ENCODE measurements at regions not wholly inside any gene's neighbourhood (a gene's known extent, or its start where the extent isn't known, plus 50 kb on each side); places are given as distances from the start of the nearest gene placed in this dataset.

GRCh38 chr10:9140373-9140772 lies 1085.9 kb downstream of the GATA3 start (continued):
- TF ChIP-seq PATZ1 (CRISPR knock-in tag; IDR thresholded peaks at IDR 0.05; ENCODE audit: borderline replicate concordance): no peak
- no peak for TF ChIP-seq TCF4 (CRISPR knock-in tag; IDR thresholded peaks at IDR 0.05; ENCODE audit: borderline replicate concordance)
- TF ChIP-seq ZC3H10 (CRISPR knock-in tag; IDR thresholded peaks at IDR 0.05): no peak
- TF ChIP-seq ZNF565 (CRISPR knock-in tag; conservative IDR thresholded peaks at IDR 0.05; ENCODE audit: low read depth): no peak
- TF ChIP-seq ARNTL (CRISPR knock-in tag; IDR thresholded peaks at IDR 0.05; ENCODE audit: borderline replicate concordance, low read depth): no peak
- TF ChIP-seq, protein P1, sequence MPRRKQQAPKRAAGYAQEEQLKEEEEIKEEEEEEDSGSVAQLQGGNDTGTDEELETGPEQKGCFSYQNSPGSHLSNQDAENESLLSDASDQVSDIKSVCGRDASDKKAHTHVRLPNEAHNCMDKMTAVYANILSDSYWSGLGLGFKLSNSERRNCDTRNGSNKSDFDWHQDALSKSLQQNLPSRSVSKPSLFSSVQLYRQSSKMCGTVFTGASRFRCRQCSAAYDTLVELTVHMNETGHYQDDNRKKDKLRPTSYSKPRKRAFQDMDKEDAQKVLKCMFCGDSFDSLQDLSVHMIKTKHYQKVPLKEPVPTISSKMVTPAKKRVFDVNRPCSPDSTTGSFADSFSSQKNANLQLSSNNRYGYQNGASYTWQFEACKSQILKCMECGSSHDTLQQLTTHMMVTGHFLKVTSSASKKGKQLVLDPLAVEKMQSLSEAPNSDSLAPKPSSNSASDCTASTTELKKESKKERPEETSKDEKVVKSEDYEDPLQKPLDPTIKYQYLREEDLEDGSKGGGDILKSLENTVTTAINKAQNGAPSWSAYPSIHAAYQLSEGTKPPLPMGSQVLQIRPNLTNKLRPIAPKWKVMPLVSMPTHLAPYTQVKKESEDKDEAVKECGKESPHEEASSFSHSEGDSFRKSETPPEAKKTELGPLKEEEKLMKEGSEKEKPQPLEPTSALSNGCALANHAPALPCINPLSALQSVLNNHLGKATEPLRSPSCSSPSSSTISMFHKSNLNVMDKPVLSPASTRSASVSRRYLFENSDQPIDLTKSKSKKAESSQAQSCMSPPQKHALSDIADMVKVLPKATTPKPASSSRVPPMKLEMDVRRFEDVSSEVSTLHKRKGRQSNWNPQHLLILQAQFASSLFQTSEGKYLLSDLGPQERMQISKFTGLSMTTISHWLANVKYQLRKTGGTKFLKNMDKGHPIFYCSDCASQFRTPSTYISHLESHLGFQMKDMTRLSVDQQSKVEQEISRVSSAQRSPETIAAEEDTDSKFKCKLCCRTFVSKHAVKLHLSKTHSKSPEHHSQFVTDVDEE (CRISPR knock-in tag; IDR thresholded peaks at IDR 0.05): no peak
- no peak for TF ChIP-seq CSDC2 (CRISPR knock-in tag; IDR thresholded peaks at IDR 0.05)
- TF ChIP-seq TOX (CRISPR knock-in tag; IDR thresholded peaks at IDR 0.05; ENCODE audit: borderline replicate concordance): no peak

DNA sequence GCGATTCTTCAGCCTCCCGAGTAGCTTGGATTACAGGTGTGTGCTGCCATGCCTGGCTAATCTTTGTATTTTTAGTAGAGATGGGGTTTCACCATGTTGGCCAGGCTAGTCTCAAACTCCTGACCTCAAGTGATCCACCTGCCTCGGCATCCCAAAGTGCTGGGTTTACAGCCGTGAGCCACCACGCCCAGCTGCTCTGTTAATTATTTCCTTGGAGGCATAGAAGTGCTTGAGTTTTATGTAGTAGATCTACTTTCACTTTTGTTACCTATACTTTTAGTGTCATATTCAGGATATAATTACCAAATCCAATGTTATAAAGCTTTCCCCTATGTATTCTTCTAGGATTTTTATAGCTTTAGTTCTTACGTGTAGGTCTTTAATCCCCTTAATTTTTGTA lies 1093.0 kb downstream of the GATA3 start:
- TF ChIP-seq ARNTL (CRISPR knock-in tag; IDR thresholded peaks at IDR 0.05; ENCODE audit: borderline replicate concordance, low read depth): no peak
- no peak for TF ChIP-seq ISL1 (CRISPR knock-in tag; IDR thresholded peaks at IDR 0.05)
- TF ChIP-seq ESRRG (CRISPR knock-in tag; IDR thresholded peaks at IDR 0.05): no peak
- TF ChIP-seq TOX (CRISPR knock-in tag; IDR thresholded peaks at IDR 0.05; ENCODE audit: borderline replicate concordance): no peak
- no peak for TF ChIP-seq CSDC2 (CRISPR knock-in tag; IDR thresholded peaks at IDR 0.05)
- no peak for TF ChIP-seq PPARA (CRISPR knock-in tag; IDR thresholded peaks at IDR 0.05; ENCODE audit: borderline replicate concordance)
- TF ChIP-seq ZFP30 (CRISPR knock-in tag; IDR thresholded peaks at IDR 0.05): no peak
- no peak for TF ChIP-seq ZFP3 (CRISPR knock-in tag; IDR thresholded peaks at IDR 0.05)
- TF ChIP-seq GLIS3 (CRISPR knock-in tag; IDR thresholded peaks at IDR 0.05): no peak
- no peak for TF ChIP-seq RARB (CRISPR knock-in tag; IDR thresholded peaks at IDR 0.05)
- no peak for TF ChIP-seq ZNF8 (CRISPR knock-in tag; IDR thresholded peaks at IDR 0.05)
- no peak for TF ChIP-seq TCF4 (CRISPR knock-in tag; IDR thresholded peaks at IDR 0.05; ENCODE audit: borderline replicate concordance)
- no peak for TF ChIP-seq CSRNP3 (CRISPR knock-in tag; IDR thresholded peaks at IDR 0.05)
- TF ChIP-seq, protein P2, sequence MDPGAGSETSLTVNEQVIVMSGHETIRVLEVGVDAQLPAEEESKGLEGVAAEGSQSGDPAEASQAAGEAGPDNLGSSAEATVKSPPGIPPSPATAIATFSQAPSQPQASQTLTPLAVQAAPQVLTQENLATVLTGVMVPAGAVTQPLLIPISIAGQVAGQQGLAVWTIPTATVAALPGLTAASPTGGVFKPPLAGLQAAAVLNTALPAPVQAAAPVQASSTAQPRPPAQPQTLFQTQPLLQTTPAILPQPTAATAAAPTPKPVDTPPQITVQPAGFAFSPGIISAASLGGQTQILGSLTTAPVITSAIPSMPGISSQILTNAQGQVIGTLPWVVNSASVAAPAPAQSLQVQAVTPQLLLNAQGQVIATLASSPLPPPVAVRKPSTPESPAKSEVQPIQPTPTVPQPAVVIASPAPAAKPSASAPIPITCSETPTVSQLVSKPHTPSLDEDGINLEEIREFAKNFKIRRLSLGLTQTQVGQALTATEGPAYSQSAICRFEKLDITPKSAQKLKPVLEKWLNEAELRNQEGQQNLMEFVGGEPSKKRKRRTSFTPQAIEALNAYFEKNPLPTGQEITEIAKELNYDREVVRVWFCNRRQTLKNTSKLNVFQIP (CRISPR knock-in tag; IDR thresholded peaks at IDR 0.05; ENCODE audit: borderline replicate concordance, low read depth): no peak
- TF ChIP-seq OSR1 (CRISPR knock-in tag; IDR thresholded peaks at IDR 0.05): no peak
- TF ChIP-seq CREB5 (CRISPR knock-in tag; IDR thresholded peaks at IDR 0.05; ENCODE audit: low read depth): no peak
- no peak for TF ChIP-seq SNAI2 (CRISPR knock-in tag; IDR thresholded peaks at IDR 0.05)
- TF ChIP-seq, protein P1 (CRISPR knock-in tag; IDR thresholded peaks at IDR 0.05): no peak

More for the DNA sequence above, 1093.0 kb downstream of the GATA3 start:
- ATAC-seq: no peak
